UCSD-AML1 (cell line): ENCODE measurements at regions not wholly inside any gene's neighbourhood (a gene's known extent, or its start where the extent isn't known, plus 50 kb on each side); places are given as distances from the start of the nearest gene placed in this dataset.

Experiments
- DNase-seq: peaks from one replicate; lab custom pipeline; 2025; ENCODE audit not compliant: unreplicated experiment; lab: John Stamatoyannopoulos, UW

GRCh38 chr13:29674532-29674931, 79.0 kb upstream of the SLC7A1 start:
- DNase-seq, result no peak

- no peak for DNase-seq
These were observed 69.1 kb upstream of the SLC7A1 start for GRCh38 chr13:29664591-29664990.

- no peak for DNase-seq
These were observed 59.5 kb upstream of the SLC7A1 start for GRCh38 chr13:29654843-29655547.

- DNase-seq, result no peak
These were observed 58.9 kb upstream of the SLC7A1 start for GRCh38 chr13:29654384-29654783.

GRCh38 chr13:29648760-29649159, 53.3 kb upstream of the SLC7A1 start:
- DNase-seq, result no peak
